ENCODE measurements at regions not wholly inside any gene's neighbourhood (a gene's known extent, or its start where the extent isn't known, plus 50 kb on each side); places are given as distances from the start of the nearest gene placed in this dataset.

GRCh38 chr18:78239090-78239457 lies 740.5 kb upstream of the SALL3 start:
- intact Hi-C loops (cut with DNase I; ENCODE audit: low total_unique reads): no loop called here
- no peaks in the 10 kb centered on the region for H3K27me3 ChIP-seq
- TF ChIP-seq POLR2AphosphoS5 (IDR thresholded peaks at IDR 0.05): no peak
- TF ChIP-seq CTCF (IDR thresholded peaks at IDR 0.05): no peak
- H3K4me1 ChIP-seq: peaks cover 0 to 5% of the 10 kb centered on the region in 2 donors
- no peak overlapping the region for H3K4me3 ChIP-seq
- no peak for DNase-seq (ENCODE audit: low spot score in 2 of 2)
- no peaks in the 10 kb centered on the region for H3K9me3 ChIP-seq
- H3K36me3 ChIP-seq: no peaks in the 10 kb centered on the region
- no peak overlapping the region for H3K27ac ChIP-seq

GRCh38 chr18:78240101-78240500 lies 739.5 kb upstream of the SALL3 start:
- intact Hi-C loops (cut with DNase I; ENCODE audit: low total_unique reads): no loop called here

GRCh38 chr18:78240627-78241252 lies 738.9 kb upstream of the SALL3 start:
- Histone ChIP-seq H3K27me3 (peaks cover 0 to 3% of the 10 kb centered on the region in 2 donors), H3K27ac (no peak overlapping the region), H3K4me3 (no peak overlapping the region), H3K4me1 (peaks cover 0 to 5% of the 10 kb centered on the region in 2 donors), H3K9me3 (no peaks in the 10 kb centered on the region), H3K36me3 (no peaks in the 10 kb centered on the region)
- no peak for TF ChIP-seq CTCF (IDR thresholded peaks at IDR 0.05)
- TF ChIP-seq POLR2A (IDR thresholded peaks at IDR 0.05): no peak
- no peak for TF ChIP-seq POLR2AphosphoS5 (IDR thresholded peaks at IDR 0.05)
- intact Hi-C loops (cut with DNase I; ENCODE audit: low total_unique reads): no loop called here
- DNase-seq (ENCODE audit: low spot score in 2 of 2): no peak

More at GRCh38 chr18:78240101-78240500, 739.5 kb upstream of the SALL3 start:
- H3K27ac ChIP-seq: no peak overlapping the region
- H3K27me3 ChIP-seq: no peaks in the 10 kb centered on the region
- H3K36me3 ChIP-seq: no peaks in the 10 kb centered on the region
- peaks cover 0 to 5% of the 10 kb centered on the region in 2 donors for H3K4me1 ChIP-seq
- no peaks in the 10 kb centered on the region for H3K9me3 ChIP-seq
- no peak for DNase-seq (ENCODE audit: low spot score in 2 of 2)
- H3K4me3 ChIP-seq: no peak overlapping the region
- TF ChIP-seq POLR2A (IDR thresholded peaks at IDR 0.05): no peak
- TF ChIP-seq POLR2AphosphoS5 (IDR thresholded peaks at IDR 0.05): no peak
- TF ChIP-seq CTCF (IDR thresholded peaks at IDR 0.05): no peak

- Histone ChIP-seq H3K4me1 (peaks cover 0 to 5% of the 10 kb centered on the region in 2 donors), H3K4me3 (peak overlapping the region; percentile 13 to 54 (median 32)), H3K27ac (peak overlapping the region in 1 of 2 donors; percentile 12), H3K36me3 (no peaks in the 10 kb centered on the region), H3K9me3 (no peaks in the 10 kb centered on the region), H3K27me3 (peaks cover 0 to 10% of the 10 kb centered on the region in 2 donors)
- DNase-seq (ENCODE audit: low spot score in 2 of 2): no peak
- intact Hi-C loops (cut with DNase I; ENCODE audit: low total_unique reads): no loop called here
- TF ChIP-seq POLR2A (IDR thresholded peaks at IDR 0.05): no peak
- TF ChIP-seq POLR2AphosphoS5 (IDR thresholded peaks at IDR 0.05): no peak
- TF ChIP-seq CTCF (IDR thresholded peaks at IDR 0.05): no peak
Observed at GRCh38 chr18:78241535-78242253, 737.9 kb upstream of the SALL3 start.

GRCh38 chr18:78242254-78242643 lies 737.4 kb upstream of the SALL3 start:
- H3K27ac ChIP-seq: no peak overlapping the region
- no peak for DNase-seq (ENCODE audit: low spot score in 2 of 2)
- H3K9me3 ChIP-seq: no peaks in the 10 kb centered on the region
- H3K4me3 ChIP-seq: peak overlapping the region; percentile 13 to 54 (median 32)
- no peaks in the 10 kb centered on the region for H3K36me3 ChIP-seq
- TF ChIP-seq POLR2A (IDR thresholded peaks at IDR 0.05): no peak
- no peak for TF ChIP-seq CTCF (IDR thresholded peaks at IDR 0.05)
- no peak for TF ChIP-seq POLR2AphosphoS5 (IDR thresholded peaks at IDR 0.05)
- peaks cover 0 to 14% of the 10 kb centered on the region in 2 donors for H3K27me3 ChIP-seq
- H3K4me1 ChIP-seq: peaks cover 0 to 5% of the 10 kb centered on the region in 2 donors
- intact Hi-C loops (cut with DNase I; ENCODE audit: low total_unique reads): no loop called here
